ENCODE measurements at regions not wholly inside any gene's neighbourhood (a gene's known extent, or its start where the extent isn't known, plus 50 kb on each side); places are given as distances from the start of the nearest gene placed in this dataset.
A peak's percentile ranks its signal among the peaks of the same experiment; 100 is the strongest.

- DNase-seq (no peak), FAIRE-seq (no peak)
- Histone ChIP-seq H3K4me3 (ENCODE audit: low read length in 3 of 3) (no peak overlapping the region), H3K4me1 (ENCODE audit: control insufficient read depth in 2 of 3, insufficient read depth in 2 of 3, low read depth in 1 of 3, low read length in 3 of 3) (no peaks in the 10 kb centered on the region), H3K27ac (ENCODE audit: low read depth in 2 of 2, low read length in 2 of 2) (no peak overlapping the region), H3K9me3 (ENCODE audit: control insufficient read depth in 2 of 3, insufficient read depth in 1 of 3, low read length in 3 of 3) (no peaks in the 10 kb centered on the region), H3K36me3 (ENCODE audit: control insufficient read depth in 2 of 3, insufficient read depth in 3 of 3, low read length in 3 of 3) (no peaks in the 10 kb centered on the region), H3K27me3 (ENCODE audit: control insufficient read depth, insufficient read depth, low read length) (no peaks in the 10 kb centered on the region), H3K9ac (ENCODE audit: low read length in 3 of 3) (no peak overlapping the region)
- intact Hi-C loops (cut with DNase I): no loop called here
- TF ChIP-seq CTCF (IDR thresholded peaks at IDR 0.05; ENCODE audit: borderline replicate concordance, extremely low read depth, insufficient read depth): no peak
Measured at GRCh38 chr4:38273407-38273806, 313.2 kb downstream of the PTTG2 start.

- no peak overlapping the region for H3K4me3 ChIP-seq (ENCODE audit: low read length in 3 of 3)
- H3K9me3 ChIP-seq (ENCODE audit: control insufficient read depth in 2 of 3, insufficient read depth in 1 of 3, low read length in 3 of 3): no peaks in the 10 kb centered on the region
- H3K27ac ChIP-seq (ENCODE audit: low read depth in 2 of 2, low read length in 2 of 2): no peak overlapping the region
- no peak overlapping the region for H3K9ac ChIP-seq (ENCODE audit: low read length in 3 of 3)
- DNase-seq: peak in 4 of 5 donors; percentile 85 to 97 (median 90)
- no peaks in the 10 kb centered on the region for H3K4me1 ChIP-seq (ENCODE audit: control insufficient read depth in 2 of 3, insufficient read depth in 2 of 3, low read depth in 1 of 3, low read length in 3 of 3)
- intact Hi-C loops (cut with DNase I): no loop called here
- no peak for TF ChIP-seq CTCF (IDR thresholded peaks at IDR 0.05; ENCODE audit: borderline replicate concordance, extremely low read depth, insufficient read depth)
- H3K27me3 ChIP-seq (ENCODE audit: control insufficient read depth, insufficient read depth, low read length): no peaks in the 10 kb centered on the region
- no peak for FAIRE-seq
- H3K36me3 ChIP-seq (ENCODE audit: control insufficient read depth in 2 of 3, insufficient read depth in 3 of 3, low read length in 3 of 3): no peaks in the 10 kb centered on the region
Measured at GRCh38 chr4:38275331-38276100, 315.3 kb downstream of the PTTG2 start.

GRCh38 chr4:38278255-38278654 lies 318.1 kb downstream of the PTTG2 start:
- no peak for DNase-seq
- intact Hi-C loops (cut with DNase I): no loop called here
- Histone ChIP-seq H3K9me3 (ENCODE audit: control insufficient read depth in 2 of 3, insufficient read depth in 1 of 3, low read length in 3 of 3) (no peaks in the 10 kb centered on the region), H3K27ac (ENCODE audit: low read depth in 2 of 2, low read length in 2 of 2) (no peak overlapping the region), H3K9ac (ENCODE audit: low read length in 3 of 3) (no peak overlapping the region), H3K4me3 (ENCODE audit: low read length in 3 of 3) (no peak overlapping the region), H3K4me1 (ENCODE audit: control insufficient read depth in 2 of 3, insufficient read depth in 2 of 3, low read depth in 1 of 3, low read length in 3 of 3) (no peaks in the 10 kb centered on the region), H3K36me3 (ENCODE audit: control insufficient read depth in 2 of 3, insufficient read depth in 3 of 3, low read length in 3 of 3) (no peaks in the 10 kb centered on the region), H3K27me3 (ENCODE audit: control insufficient read depth, insufficient read depth, low read length) (no peaks in the 10 kb centered on the region)
- TF ChIP-seq CTCF (IDR thresholded peaks at IDR 0.05; ENCODE audit: borderline replicate concordance, extremely low read depth, insufficient read depth): no peak
- no peak for FAIRE-seq

Measured in kidney (tissue), 13 donors.